ENCODE measurements at regions not wholly inside any gene's neighbourhood (a gene's known extent, or its start where the extent isn't known, plus 50 kb on each side); places are given as distances from the start of the nearest gene placed in this dataset.

DNA sequence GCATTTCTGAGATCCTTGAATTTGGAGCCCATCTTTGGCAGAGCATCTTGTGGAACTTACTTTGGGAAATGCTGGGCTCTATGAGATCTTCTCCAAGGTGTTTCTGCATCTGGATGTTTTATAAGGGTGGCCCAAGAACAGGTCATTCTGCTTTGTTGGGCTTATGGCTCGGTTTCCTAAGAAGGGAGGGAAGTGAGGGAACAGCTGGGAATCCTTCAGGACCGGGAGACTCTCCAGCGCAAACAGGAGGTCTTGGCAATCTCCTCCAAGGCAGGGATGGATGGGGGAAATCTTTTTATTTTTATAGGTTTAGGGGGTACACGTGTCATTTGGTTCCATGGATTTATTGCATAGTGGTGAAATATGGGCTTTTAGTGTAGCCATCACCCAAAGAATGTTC lies 54.7 kb downstream of the IRX3 start:
- DNase-seq (ENCODE audit: low spot score) (no peak), ATAC-seq (no peak), FAIRE-seq (no peak)
- no peak overlapping the region for H2AFZ ChIP-seq (ENCODE audit: low read length)
- no peak overlapping the region for H3K27ac ChIP-seq (ENCODE audit: extremely low read length, insufficient read depth, low read length)
- no peaks in the 10 kb centered on the region for H4K20me1 ChIP-seq (ENCODE audit: insufficient read depth, low read length)
- H3K27me3 ChIP-seq (ENCODE audit: control insufficient read depth in 1 of 2, insufficient read depth in 2 of 2, low read length in 2 of 2): peaks cover 0 to 1% of the 10 kb centered on the region in 2 experiments; a peak in 1 of 5 replicates
- H3K4me2 ChIP-seq (ENCODE audit: low read depth, low read length): no peak overlapping the region
- H3K79me2 ChIP-seq (ENCODE audit: insufficient read depth, low read length): no peaks in the 10 kb centered on the region
- no peaks in the 10 kb centered on the region for H3K9me3 ChIP-seq (ENCODE audit: low read length)
- H3K36me3 ChIP-seq (replicated peaks in 1 of 2; ENCODE audit: control insufficient read depth in 1 of 2, insufficient read depth in 2 of 2, low read length in 2 of 2): no peaks in the 10 kb centered on the region
- H3K9ac ChIP-seq (ENCODE audit: insufficient read depth, low read depth, low read length): no peak overlapping the region
- in situ Hi-C loops (cut with HindIII; ENCODE audit: extremely low pct_ligation_motif_present, low pct_unique_long_range_greater_than_20kb) (no loop called here), intact Hi-C loops (cut with micrococcal nuclease; ENCODE audit: unreplicated experiment) (no loop called here)
- H3K4me1 ChIP-seq (ENCODE audit: insufficient read depth, low read length): no peaks in the 10 kb centered on the region
- BruUV-seq (replicated peaks): no TSS peak
- CTCF ChIA-PET (ENCODE audit: low intra/inter-chr PET ratio, low total read pairs): no interaction called here
- POLR2A ChIA-PET: no interaction called here
- WGBS (ENCODE audit: low lambda C conversion rate): 38% methylated on average over 4 of the region's 4 CpGs
- H3K4me3 ChIP-seq (replicated peaks in 1 of 3; ENCODE audit: insufficient read depth in 1 of 3, low read depth in 2 of 3, low read length in 3 of 3): no peak overlapping the region
- no peak for TF ChIP-seq ZBTB42 (CRISPR knock-in tag; IDR thresholded peaks at IDR 0.05)
- TF ChIP-seq SOX5 (CRISPR knock-in tag; IDR thresholded peaks at IDR 0.05; ENCODE audit: borderline replicate concordance): no peak
- TF ChIP-seq BORCS8-MEF2B (CRISPR knock-in tag; IDR thresholded peaks at IDR 0.05): no peak
- TF ChIP-seq, protein P1, sequence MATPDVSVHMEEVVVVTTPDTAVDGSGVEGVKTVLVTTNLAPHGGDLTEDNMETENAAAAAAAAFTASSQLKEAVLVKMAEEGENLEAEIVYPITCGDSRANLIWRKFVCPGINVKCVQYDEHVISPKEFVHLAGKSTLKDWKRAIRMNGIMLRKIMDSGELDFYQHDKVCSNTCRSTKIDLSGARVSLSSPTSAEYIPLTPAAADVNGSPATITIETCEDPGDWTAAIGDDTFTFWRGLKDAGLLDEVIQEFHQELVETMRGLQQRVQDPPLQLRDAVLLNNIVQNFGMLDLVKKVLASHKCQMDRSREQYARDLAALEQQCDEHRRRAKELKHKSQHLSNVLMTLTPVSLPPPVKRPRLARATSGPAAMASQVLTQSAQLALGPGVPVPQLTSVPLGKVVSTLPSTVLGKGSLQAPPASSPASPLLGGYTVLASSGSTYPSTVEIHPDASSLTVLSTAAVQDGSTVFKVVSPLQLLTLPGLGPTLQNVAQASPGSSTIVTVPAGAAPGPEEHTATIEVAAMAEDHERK (CRISPR knock-in tag; IDR thresholded peaks at IDR 0.05; ENCODE audit: low read depth): no peak
- no peak for TF ChIP-seq RXRB (CRISPR knock-in tag; IDR thresholded peaks at IDR 0.05; ENCODE audit: borderline replicate concordance)
- TF ChIP-seq ZFX (CRISPR knock-in tag; IDR thresholded peaks at IDR 0.05; ENCODE audit: low read depth): no peak
- TF ChIP-seq ZNF367 (CRISPR knock-in tag; IDR thresholded peaks at IDR 0.05; ENCODE audit: borderline replicate concordance): no peak
- TF ChIP-seq ZNF558 (CRISPR knock-in tag; IDR thresholded peaks at IDR 0.05; ENCODE audit: borderline replicate concordance): no peak
- no peak for TF ChIP-seq GTF2F1 (IDR thresholded peaks at IDR 0.05; ENCODE audit: low read length)
- no peak for TF ChIP-seq SRSF9 (IDR thresholded peaks at IDR 0.05; ENCODE audit: borderline replicate concordance, insufficient read depth, low read depth, low read length, poor library complexity, severe bottlenecking)
- TF ChIP-seq ZNF276 (CRISPR knock-in tag; IDR thresholded peaks at IDR 0.05; ENCODE audit: low read depth): no peak
- TF ChIP-seq, protein P2, sequence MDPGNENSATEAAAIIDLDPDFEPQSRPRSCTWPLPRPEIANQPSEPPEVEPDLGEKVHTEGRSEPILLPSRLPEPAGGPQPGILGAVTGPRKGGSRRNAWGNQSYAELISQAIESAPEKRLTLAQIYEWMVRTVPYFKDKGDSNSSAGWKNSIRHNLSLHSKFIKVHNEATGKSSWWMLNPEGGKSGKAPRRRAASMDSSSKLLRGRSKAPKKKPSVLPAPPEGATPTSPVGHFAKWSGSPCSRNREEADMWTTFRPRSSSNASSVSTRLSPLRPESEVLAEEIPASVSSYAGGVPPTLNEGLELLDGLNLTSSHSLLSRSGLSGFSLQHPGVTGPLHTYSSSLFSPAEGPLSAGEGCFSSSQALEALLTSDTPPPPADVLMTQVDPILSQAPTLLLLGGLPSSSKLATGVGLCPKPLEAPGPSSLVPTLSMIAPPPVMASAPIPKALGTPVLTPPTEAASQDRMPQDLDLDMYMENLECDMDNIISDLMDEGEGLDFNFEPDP (CRISPR knock-in tag; conservative IDR thresholded peaks at IDR 0.05): no peak
- TF ChIP-seq ZBTB8A (CRISPR knock-in tag; IDR thresholded peaks at IDR 0.05; ENCODE audit: borderline replicate concordance, low read depth): no peak
- TF ChIP-seq GATA4 (IDR thresholded peaks at IDR 0.05; ENCODE audit: borderline replicate concordance, low read depth): no peak
- TF ChIP-seq HNF1B (CRISPR knock-in tag; IDR thresholded peaks at IDR 0.05): no peak
- TF ChIP-seq ZNF720 (CRISPR knock-in tag; IDR thresholded peaks at IDR 0.05): no peak
- no peak for TF ChIP-seq FOXJ3 (CRISPR knock-in tag; IDR thresholded peaks at IDR 0.05; ENCODE audit: borderline replicate concordance)
